ENCODE measurements at regions not wholly inside any gene's neighbourhood (a gene's known extent, or its start where the extent isn't known, plus 50 kb on each side); places are given as distances from the start of the nearest gene placed in this dataset.

GRCh38 chr13:40077396-40078027 lies 422.1 kb downstream of the COG6 start:
- TF ChIP-seq CTCF (IDR thresholded peaks at IDR 0.05; ENCODE audit: insufficient read depth, low read length, poor library complexity, severe bottlenecking) (no peak), EZH2phosphoT487 (conservative IDR thresholded peaks at IDR 0.05; ENCODE audit: low read length) (no peak)

Measured in SU-DHL-6 (cell line).